KOPT-K1 (cell line): ENCODE measurements at regions not wholly inside any gene's neighbourhood (a gene's known extent, or its start where the extent isn't known, plus 50 kb on each side); places are given as distances from the start of the nearest gene placed in this dataset.

Experiments
- H3K27ac ChIP-seq: fragments of 200-600 bp; sonication (generic); 2 replicates; pipeline ENCODE4 v1.5.1; 2016; ENCODE audit warnings: antibody characterized with exemption, mild to moderate bottlenecking, low read depth, low read length; ENCODE audit not compliant: poor library complexity, severe bottlenecking
- H3K36me3 ChIP-seq: fragments of 200-600 bp; sonication (generic); 2 replicates; pipeline ENCODE4 v1.5.1; 2017; ENCODE audit warnings: antibody characterized with exemption, mild to moderate bottlenecking, low read length, moderate library complexity; ENCODE audit not compliant: insufficient read depth
- H3K9me3 ChIP-seq: fragments of 200-600 bp; sonication (generic); 2 replicates; pipeline ENCODE4 v1.5.1; 2017; ENCODE audit warnings: antibody characterized with exemption, low read length, mild to moderate bottlenecking; ENCODE audit not compliant: insufficient read depth, poor library complexity, severe bottlenecking

DNA sequence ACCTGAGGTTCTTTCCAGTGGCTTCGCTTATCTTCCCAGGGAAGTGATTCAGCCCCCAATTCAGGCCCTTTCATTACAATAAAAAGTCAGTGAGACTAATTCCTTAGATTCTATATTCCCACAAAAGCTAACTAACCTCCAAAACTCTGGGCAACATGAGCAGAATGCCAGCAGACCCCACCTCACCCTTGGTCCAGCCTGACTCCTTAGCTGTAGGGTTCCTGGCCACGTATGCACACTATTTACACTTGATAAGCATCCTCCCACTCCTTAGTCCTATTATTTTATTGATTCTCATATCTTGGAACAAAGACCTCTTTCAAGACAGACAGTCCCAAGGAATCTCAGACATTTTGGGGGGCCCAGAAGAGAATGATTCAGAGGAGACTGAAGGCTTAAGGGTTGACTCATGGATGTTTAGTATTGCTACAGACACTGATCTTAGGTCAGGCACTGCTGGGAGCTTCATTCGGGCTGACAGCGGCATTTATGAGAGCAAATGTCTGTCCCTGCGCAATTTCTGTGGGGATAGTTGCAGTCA, 162.6 kb upstream of the GDF10 start:
- Histone ChIP-seq H3K9me3 (no peaks in the 10 kb centered on the region), H3K36me3 (no peaks in the 10 kb centered on the region), H3K27ac (peak overlapping the region; percentile 5)

DNA sequence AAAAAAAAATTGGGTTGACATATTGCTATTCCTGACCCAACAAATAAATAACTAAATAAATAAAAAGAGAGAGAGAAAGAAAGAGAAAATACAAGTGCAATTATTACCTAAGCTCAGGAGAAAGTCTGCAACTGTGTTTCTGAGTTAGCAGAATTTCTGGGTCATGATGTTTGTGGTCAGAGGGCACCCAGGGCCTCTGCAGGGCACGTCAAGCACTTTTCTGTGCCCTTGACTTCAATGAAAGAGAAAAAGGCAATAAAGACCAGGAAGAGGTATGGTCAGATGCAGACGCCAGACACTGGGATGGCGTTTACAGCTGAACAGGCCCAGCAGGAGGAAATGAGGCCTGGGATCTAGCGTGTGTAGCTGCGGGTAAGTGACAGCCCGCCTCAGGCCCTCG, 160.9 kb upstream of the GDF10 start:
- H3K27ac ChIP-seq = no peak overlapping the region
- H3K9me3 ChIP-seq = no peaks in the 10 kb centered on the region
- no peaks in the 10 kb centered on the region for H3K36me3 ChIP-seq

DNA sequence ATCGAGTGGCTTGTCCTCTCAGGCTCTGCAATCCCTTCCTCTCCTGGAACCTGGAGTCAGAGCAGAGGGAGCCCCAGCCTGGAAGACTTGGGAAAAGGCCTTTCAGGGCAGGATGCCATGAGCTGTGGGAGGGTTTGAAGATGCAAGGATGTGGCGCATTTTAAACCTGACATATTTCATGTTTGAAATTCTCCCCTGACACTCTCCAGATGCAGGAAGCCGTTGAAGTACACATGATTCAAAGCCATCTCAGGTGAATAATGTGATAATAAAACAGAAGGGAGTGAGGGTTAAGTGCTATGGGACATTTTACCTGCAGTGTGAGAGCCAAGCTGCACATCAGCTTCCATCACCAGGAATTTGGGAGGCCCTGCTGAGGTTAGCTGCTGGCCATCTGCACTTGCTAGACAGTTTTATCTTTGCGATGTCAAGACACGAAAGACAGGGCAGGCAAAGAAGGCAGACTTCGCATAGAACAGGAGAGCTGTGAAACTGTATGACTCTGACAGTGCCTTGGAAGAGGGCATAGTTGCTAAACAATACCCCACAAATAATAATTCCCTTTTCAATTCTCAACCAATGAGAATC, 159.1 kb upstream of the GDF10 start:
- Histone ChIP-seq H3K9me3 (no peaks in the 10 kb centered on the region), H3K27ac (no peak overlapping the region), H3K36me3 (no peaks in the 10 kb centered on the region)

DNA sequence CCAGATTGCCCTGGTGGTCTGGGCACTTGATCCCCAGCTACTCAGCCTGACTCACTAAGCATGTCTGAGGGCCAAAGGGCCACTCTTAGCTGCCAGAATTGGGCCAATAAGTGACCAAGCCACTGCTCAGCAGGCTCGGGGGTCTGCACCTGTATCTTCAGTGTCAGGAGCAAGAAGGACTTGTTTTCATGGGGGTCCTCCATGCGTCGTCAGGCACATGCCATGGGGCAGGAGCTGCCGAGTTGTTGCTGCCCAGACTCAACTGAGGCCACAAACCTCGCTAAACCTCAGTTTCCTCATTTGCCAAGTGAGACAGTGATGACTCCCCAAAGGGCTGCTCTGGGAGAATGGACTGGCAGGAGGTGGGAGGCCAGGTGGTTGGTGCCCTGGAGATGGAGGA, 158.6 kb upstream of the GDF10 start:
- H3K9me3 ChIP-seq = no peaks in the 10 kb centered on the region
- H3K36me3 ChIP-seq = no peaks in the 10 kb centered on the region
- H3K27ac ChIP-seq = no peak overlapping the region

DNA sequence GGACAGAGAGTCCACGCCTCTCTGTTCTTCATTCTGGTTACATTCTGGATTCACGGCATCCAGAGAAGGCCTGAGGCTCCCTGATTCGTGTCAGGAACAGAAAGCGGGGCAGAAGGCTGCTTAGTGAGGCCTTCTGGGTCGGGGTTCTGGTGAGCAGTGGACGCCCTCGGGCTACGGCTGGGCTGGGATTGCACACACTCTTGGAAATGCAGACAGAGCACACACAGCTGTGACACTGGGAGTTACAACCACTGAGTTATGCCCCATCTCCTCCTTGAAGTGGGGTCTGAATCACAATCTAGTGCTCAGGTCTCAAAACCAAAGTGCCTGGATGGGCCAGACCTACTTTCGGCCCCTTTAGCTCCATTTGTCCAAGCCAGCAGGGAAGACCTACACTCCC, 156.9 kb upstream of the GDF10 start:
- no peaks in the 10 kb centered on the region for H3K9me3 ChIP-seq
- no peaks in the 10 kb centered on the region for H3K36me3 ChIP-seq
- H3K27ac ChIP-seq = no peak overlapping the region

DNA sequence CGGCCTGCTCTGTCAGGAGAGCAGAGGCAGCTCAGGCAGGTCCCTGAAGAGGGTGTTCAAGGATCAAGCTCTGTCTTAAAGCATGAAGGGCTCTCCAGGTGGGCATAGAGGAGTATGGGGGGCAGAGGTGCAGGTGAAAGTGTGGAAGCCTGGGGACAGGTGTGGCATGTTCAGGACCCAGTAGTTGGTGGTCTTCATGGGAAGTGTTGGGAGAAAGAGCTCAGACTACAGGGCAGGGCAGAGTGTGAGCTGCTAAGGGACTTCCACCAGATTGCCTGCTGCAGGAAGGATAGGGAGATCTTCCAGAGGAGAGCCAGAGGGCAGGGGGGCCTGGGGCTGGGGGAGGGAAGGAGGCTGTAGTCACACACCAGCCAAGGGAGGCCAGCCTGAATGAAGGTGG, 156.5 kb upstream of the GDF10 start:
- Histone ChIP-seq H3K36me3 (no peaks in the 10 kb centered on the region), H3K27ac (no peak overlapping the region)

DNA sequence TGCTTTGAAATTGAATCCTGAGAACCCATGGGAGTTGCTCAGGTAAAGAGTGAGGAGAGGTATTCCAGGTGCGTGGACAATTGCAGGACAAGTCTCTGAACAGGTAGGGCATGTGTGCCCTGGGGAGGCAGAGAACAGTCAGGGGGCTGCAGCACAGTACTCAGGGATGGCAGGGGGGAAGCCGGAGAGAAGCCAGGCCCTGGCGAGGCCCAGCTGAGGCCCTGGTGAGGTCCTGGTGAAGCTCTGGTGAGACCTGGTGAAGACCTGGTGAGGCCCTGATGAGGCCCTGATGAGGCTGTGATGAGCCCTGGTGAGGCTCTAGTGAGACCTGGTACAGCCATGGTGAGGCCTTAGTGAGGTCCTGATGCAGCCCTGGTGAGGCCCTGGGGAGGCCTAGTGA, 155.5 kb upstream of the GDF10 start:
- peak overlapping the region; percentile 69 for H3K27ac ChIP-seq

More for the DNA sequence above, 156.5 kb upstream of the GDF10 start:
- no peaks in the 10 kb centered on the region for H3K9me3 ChIP-seq

DNA sequence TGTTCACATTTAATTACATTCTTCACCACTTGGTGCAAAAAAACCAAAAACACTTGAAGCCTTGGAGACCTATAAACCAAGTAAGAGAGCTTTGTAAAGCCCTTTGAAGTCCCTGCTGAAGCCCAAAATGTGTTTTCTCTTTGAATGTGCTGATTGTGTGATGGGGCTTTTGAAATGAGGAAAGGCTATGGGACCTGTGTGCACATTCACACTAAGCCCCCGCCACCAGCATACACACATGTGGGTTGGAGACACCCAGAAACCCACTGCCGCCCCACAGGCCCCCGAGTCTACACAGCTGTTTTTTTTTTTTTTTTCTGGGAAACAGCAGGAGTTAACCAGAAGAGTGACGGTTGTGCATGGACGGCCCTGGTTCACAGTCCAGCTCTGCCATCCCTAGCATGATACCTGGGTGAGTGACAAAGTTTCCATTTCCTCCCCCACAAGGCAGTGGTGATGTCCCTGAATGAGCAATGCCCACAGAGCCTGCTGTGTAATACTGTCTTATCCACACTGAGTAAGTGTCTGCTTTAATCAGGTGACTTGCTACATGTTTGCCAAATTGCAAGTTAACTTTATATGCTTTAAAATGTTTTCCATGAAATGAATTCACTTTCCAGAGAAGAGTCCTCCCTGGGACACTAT, 154.6 kb upstream of the GDF10 start:
- peak overlapping the region; percentile 69 for H3K27ac ChIP-seq
- no peaks in the 10 kb centered on the region for H3K36me3 ChIP-seq

More for the DNA sequence above, 155.5 kb upstream of the GDF10 start:
- H3K9me3 ChIP-seq = no peaks in the 10 kb centered on the region
- H3K36me3 ChIP-seq = no peaks in the 10 kb centered on the region

DNA sequence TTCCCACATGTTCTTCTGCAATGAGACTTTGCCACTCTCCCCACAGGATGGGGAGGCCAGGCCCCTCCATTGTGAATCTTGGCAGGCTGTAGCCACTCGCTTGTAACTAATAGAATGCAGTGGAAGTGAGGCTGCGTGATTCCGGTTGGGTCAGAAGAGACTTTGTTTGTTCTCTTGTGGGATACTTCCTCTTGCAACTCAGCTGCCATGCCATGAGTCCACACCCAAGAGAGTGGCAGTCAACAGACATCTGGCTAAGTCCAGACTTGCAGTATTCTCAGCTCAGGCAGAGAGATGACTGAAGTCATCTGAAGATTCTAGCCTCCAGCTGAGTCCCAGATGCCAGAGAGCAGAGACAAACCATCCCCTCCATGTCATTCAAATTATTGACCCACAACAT, 153.4 kb upstream of the GDF10 start:
- no peaks in the 10 kb centered on the region for H3K9me3 ChIP-seq
- H3K36me3 ChIP-seq = no peaks in the 10 kb centered on the region
- peak overlapping the region; percentile 69 for H3K27ac ChIP-seq

More for the DNA sequence above, 154.6 kb upstream of the GDF10 start:
- H3K9me3 ChIP-seq = no peaks in the 10 kb centered on the region

DNA sequence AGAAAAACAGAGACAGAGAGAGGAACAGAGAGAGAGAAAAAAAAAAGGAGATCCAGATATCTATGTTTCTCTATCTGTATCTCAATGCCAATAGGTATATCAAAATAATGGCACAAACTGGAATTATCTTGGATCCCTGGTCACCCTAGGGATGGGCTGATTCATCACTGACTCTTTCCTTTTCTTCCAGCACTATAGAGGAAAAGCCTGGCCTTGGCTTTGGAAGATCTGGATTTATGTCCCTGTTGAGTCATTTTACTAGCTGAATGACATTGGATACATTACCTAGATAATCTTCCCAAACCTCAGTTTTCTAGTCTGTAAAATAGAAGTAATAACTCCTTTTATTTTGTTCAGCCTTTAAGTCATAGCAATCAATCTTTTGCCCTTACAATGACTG, 152.8 kb upstream of the GDF10 start:
- Histone ChIP-seq H3K36me3 (no peaks in the 10 kb centered on the region), H3K27ac (no peak overlapping the region), H3K9me3 (no peaks in the 10 kb centered on the region)

DNA sequence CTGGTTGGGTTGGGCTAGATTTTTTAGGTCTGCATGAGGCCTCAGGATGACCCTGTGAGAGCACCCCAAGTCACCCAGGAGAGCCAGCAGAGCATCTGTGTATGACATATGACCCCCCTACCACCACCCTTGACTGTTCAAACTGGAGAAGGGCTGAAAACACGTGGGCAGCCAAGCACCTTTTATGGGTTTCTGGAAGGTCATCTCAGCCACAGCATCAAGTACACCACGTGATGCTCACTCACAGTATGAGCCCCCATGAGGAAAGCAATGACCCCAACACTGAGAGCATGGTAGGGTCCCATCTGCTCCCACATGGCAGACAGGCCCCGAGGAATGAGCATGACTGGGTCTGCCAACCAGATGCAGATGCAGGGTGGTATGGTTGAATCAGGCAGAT, 149.4 kb upstream of the GDF10 start:
- H3K27ac ChIP-seq = no peak overlapping the region
- peaks cover 11% of the 10 kb centered on the region for H3K9me3 ChIP-seq

DNA sequence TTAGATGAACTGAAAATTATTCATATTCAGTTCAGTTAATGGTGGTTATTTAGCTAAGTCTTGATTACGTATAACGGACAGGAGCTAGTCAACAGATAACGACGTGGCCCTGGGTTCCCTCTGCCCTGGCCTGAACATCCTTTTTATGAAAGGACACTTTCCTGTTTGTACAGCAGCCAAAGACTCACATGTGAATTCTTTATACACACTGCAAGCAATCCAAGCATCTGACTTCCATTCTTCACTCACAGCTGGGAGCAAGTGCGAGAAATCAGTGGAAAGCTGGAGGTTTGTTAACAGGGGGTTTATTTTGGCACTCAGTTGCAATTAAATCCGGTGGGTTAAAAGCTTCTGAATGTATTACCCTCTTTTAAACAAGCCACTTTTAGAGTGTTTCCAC, 148.1 kb upstream of the GDF10 start:
- H3K27ac ChIP-seq = no peak overlapping the region
- peaks cover 11% of the 10 kb centered on the region for H3K9me3 ChIP-seq
- H3K36me3 ChIP-seq = no peaks in the 10 kb centered on the region

More for the DNA sequence above, 149.4 kb upstream of the GDF10 start:
- H3K36me3 ChIP-seq = no peaks in the 10 kb centered on the region

DNA sequence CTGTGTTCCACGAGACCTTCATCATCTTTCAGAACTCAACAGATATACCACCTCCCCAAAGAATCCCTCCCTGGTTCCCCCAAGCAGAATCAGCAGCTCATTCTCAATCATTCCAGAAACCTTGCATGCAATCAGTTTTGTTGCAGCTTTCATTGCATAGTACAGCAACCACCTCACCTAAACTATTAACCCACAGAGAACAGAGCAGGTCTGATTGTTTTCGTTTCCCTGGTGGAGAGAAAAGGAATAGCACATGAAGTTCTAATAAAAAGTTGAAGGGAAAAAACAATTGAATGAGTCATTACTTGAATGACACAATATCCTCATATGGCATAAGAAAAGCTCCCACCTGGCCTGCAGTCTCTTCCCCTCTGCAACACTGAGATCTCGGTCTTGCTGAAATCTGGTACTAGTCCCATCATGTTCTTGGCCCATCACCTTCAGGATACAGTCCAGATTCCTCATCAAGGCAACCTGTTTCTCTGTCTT, 147.1 kb upstream of the GDF10 start:
- H3K9me3 ChIP-seq = peaks cover 11% of the 10 kb centered on the region
- no peak overlapping the region for H3K27ac ChIP-seq
- H3K36me3 ChIP-seq = no peaks in the 10 kb centered on the region

DNA sequence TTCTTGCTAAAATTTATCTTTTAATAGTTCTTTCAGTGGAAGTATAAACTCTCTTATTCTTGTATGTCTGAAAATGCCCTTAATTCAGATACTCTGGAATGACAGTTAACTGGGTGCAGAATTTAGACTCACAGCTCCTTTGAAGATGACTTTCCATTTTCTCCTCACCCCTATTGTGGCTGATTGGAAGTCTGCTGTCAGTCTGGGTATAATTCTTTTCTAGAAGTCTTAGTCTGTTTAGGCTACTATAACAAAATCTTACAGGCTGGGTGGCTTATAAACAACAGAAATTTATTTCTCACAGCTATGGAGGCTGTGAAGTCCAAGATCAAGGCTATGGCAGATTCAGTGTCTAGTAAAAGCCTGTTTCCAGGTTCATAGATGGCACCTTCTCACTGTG, 145.2 kb upstream of the GDF10 start:
- Histone ChIP-seq H3K9me3 (peaks cover 11% of the 10 kb centered on the region), H3K36me3 (no peaks in the 10 kb centered on the region), H3K27ac (no peak overlapping the region)

DNA sequence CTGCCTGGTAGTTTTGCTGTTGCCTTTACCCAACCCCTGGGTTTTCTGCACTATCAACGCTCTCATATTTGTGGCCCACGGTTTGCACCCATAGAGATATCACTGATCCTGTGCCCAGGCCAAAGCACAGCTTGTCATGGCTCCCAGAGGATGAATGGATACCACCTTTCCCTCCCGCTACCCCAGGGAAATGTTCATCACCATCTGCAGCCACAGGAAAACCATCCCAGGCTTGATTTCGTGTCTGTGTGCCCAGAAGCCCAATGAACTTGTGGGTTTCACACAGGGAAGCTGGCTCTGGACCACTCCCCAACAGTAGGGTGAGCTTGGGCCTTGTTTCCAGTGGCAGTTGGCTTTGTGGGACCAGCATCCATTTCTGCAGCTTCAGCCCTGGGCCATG, 143.1 kb upstream of the GDF10 start:
- Histone ChIP-seq H3K36me3 (no peaks in the 10 kb centered on the region), H3K9me3 (peaks cover 11% of the 10 kb centered on the region), H3K27ac (no peak overlapping the region)
